Neural progenitor cell (in vitro differentiated cells): ENCODE measurements at regions not wholly inside any gene's neighbourhood (a gene's known extent, or its start where the extent isn't known, plus 50 kb on each side); places are given as distances from the start of the nearest gene placed in this dataset.

Experiments used
- DNase-seq: peaks from one replicate; pipeline ENCODE4 v3.0.0-alpha.2; 2016; ENCODE audit warnings: low spot score
- H2AFZ ChIP-seq: fragments of 200-600 bp; sonication (generic); replicated peaks from 2 replicates; pipeline ENCODE4 v1.6.1; 2016; ENCODE audit warnings: antibody characterized with exemption
- H3F3A ChIP-seq: fragments of 200-600 bp; sonication (generic); 2 replicates; pipeline ENCODE4 v1.6.1; 2016; ENCODE audit warnings: antibody characterized with exemption, low read depth
- H3K27ac ChIP-seq: fragments of 200-600 bp; sonication (generic); 2 replicates; pipeline ENCODE4 v1.5.1; 2016; ENCODE audit warnings: mild to moderate bottlenecking
- H3K27me3 ChIP-seq: fragments of 200-600 bp; sonication (generic); 2 replicates; pipeline ENCODE4 v1.6.1; 2016; ENCODE audit warnings: mild to moderate bottlenecking, moderate library complexity
- H3K36me3 ChIP-seq: fragments of 200-600 bp; sonication (generic); 2 replicates; pipeline ENCODE4 v1.5.1; 2016
- H3K4me1 ChIP-seq: fragments of 200-600 bp; sonication (generic); 2 replicates; pipeline ENCODE4 v1.6.1; 2016; ENCODE audit warnings: mixed run types
- H3K4me2 ChIP-seq: fragments of 200-600 bp; sonication (generic); 2 replicates; pipeline ENCODE4 v1.6.1; 2016
- H3K4me3 ChIP-seq: fragments of 200-600 bp; sonication (generic); 2 replicates; pipeline ENCODE4 v1.5.1; 2016
- H3K79me2 ChIP-seq: fragments of 200-600 bp; sonication (generic); 2 replicates; pipeline ENCODE4 v1.6.1; 2016; ENCODE audit warnings: low read depth
- H3K9ac ChIP-seq: fragments of 200-600 bp; sonication (generic); 2 replicates; pipeline ENCODE4 v1.6.1; 2016
- H3K9me3 ChIP-seq: fragments of 200-600 bp; sonication (generic); 2 replicates; pipeline ENCODE4 v1.5.1; 2016; ENCODE audit warnings: low read depth
- H4K20me1 ChIP-seq: fragments of 200-600 bp; sonication (generic); 2 replicates; pipeline ENCODE4 v1.6.1; 2016; ENCODE audit warnings: low read depth
- H3K27ac Mint-ChIP-seq: 3 replicates; pipeline ENCODE4 v1.8.0; 2021; ENCODE audit warnings: mixed read lengths
- H3K27me3 Mint-ChIP-seq: 2 replicates; pipeline ENCODE4 v1.8.0; 2022; ENCODE audit warnings: low read depth, mild to moderate bottlenecking, inconsistent platforms, moderate library complexity, mixed read lengths; ENCODE audit not compliant: insufficient read depth
- H3K36me3 Mint-ChIP-seq: 3 replicates; pipeline ENCODE4 v1.8.0; 2021; ENCODE audit warnings: mixed read lengths
- H3K4me1 Mint-ChIP-seq: 3 replicates; pipeline ENCODE4 v1.8.0; 2021; ENCODE audit warnings: mixed read lengths
- H3K4me3 Mint-ChIP-seq: 3 replicates; pipeline ENCODE4 v1.8.0; 2021; ENCODE audit warnings: mild to moderate bottlenecking, moderate library complexity, mixed read lengths
- H3K9me3 Mint-ChIP-seq: 3 replicates; pipeline ENCODE4 v1.8.0; 2020; ENCODE audit warnings: mixed read lengths
- CTCF ChIP-seq: fragments of 200-600 bp; sonication (generic); IDR thresholded peaks from 2 replicates; pipeline ENCODE4 v1.5.1; 2017; ENCODE audit warnings: antibody characterized with exemption, mild to moderate bottlenecking
- EZH2 ChIP-seq: fragments of 200-600 bp; sonication (generic); IDR thresholded peaks from 2 replicates; pipeline ENCODE4 v1.6.1; 2017; ENCODE audit warnings: antibody characterized with exemption, mild to moderate bottlenecking, moderate library complexity
- EZH2phosphoT487 ChIP-seq: fragments of 200-600 bp; sonication (generic); IDR thresholded peaks from 2 replicates; pipeline ENCODE4 v1.6.1; 2017; ENCODE audit warnings: antibody characterized with exemption

GRCh38 chr2:195199864-195200263, 457.2 kb upstream of the SLC39A10 start:
- TF ChIP-seq EZH2phosphoT487 (no peak), CTCF (no peak), EZH2 (no peak)
- Histone ChIP-seq H3K9me3 (no peaks in the 10 kb centered on the region), H4K20me1 (no peaks in the 10 kb centered on the region), H3K79me2 (no peaks in the 10 kb centered on the region), H3K4me1 (no peaks in the 10 kb centered on the region), H3K36me3 (no peaks in the 10 kb centered on the region), H3K4me2 (no peak overlapping the region), H3K9ac (no peak overlapping the region), H2AFZ (no peak overlapping the region), H3F3A (no peaks in the 10 kb centered on the region), H3K27ac (no peak overlapping the region), H3K4me3 (no peak overlapping the region), H3K27me3 (no peaks in the 10 kb centered on the region)
- H3K27ac Mint-ChIP-seq: no peak overlapping the region
- no peaks in the 10 kb centered on the region for H3K27me3 Mint-ChIP-seq
- no peaks in the 10 kb centered on the region for H3K36me3 Mint-ChIP-seq
- no peaks in the 10 kb centered on the region for H3K9me3 Mint-ChIP-seq
- peaks cover 9% of the 10 kb centered on the region for H3K4me1 Mint-ChIP-seq
- no peak for DNase-seq
- H3K4me3 Mint-ChIP-seq: no peak overlapping the region

- Histone ChIP-seq H3K9me3 (no peaks in the 10 kb centered on the region), H3K9ac (no peak overlapping the region), H3K4me3 (no peak overlapping the region), H4K20me1 (no peaks in the 10 kb centered on the region), H3K4me1 (no peaks in the 10 kb centered on the region), H3K27me3 (no peaks in the 10 kb centered on the region), H3K36me3 (no peaks in the 10 kb centered on the region), H2AFZ (no peak overlapping the region), H3F3A (no peaks in the 10 kb centered on the region), H3K4me2 (no peak overlapping the region), H3K79me2 (no peaks in the 10 kb centered on the region), H3K27ac (no peak overlapping the region)
- Mint-ChIP-seq H3K27ac (no peak overlapping the region), H3K4me1 (no peaks in the 10 kb centered on the region), H3K36me3 (no peaks in the 10 kb centered on the region), H3K4me3 (no peak overlapping the region), H3K9me3 (peaks cover 4% of the 10 kb centered on the region), H3K27me3 (no peaks in the 10 kb centered on the region)
- no peak for DNase-seq
- TF ChIP-seq EZH2: no peak
- TF ChIP-seq EZH2phosphoT487: no peak
- no peak for TF ChIP-seq CTCF
These were observed 475.8 kb upstream of the SLC39A10 start for GRCh38 chr2:195181059-195181705.

GRCh38 chr2:195168369-195168768, 488.7 kb upstream of the SLC39A10 start:
- no peaks in the 10 kb centered on the region for H4K20me1 ChIP-seq
- no peak overlapping the region for H3K9ac ChIP-seq
- H3K36me3 ChIP-seq: no peaks in the 10 kb centered on the region
- H3K9me3 ChIP-seq: no peaks in the 10 kb centered on the region
- no peaks in the 10 kb centered on the region for H3K27me3 Mint-ChIP-seq
- no peak for DNase-seq
- no peak overlapping the region for H3K4me2 ChIP-seq
- H3K27ac ChIP-seq: no peak overlapping the region
- H3K79me2 ChIP-seq: no peaks in the 10 kb centered on the region
- no peaks in the 10 kb centered on the region for H3K4me1 Mint-ChIP-seq
- no peak for TF ChIP-seq CTCF
- TF ChIP-seq EZH2: no peak
- no peak for TF ChIP-seq EZH2phosphoT487
- H3K36me3 Mint-ChIP-seq: no peaks in the 10 kb centered on the region
- H3K4me3 Mint-ChIP-seq: no peak overlapping the region
- no peaks in the 10 kb centered on the region for H3K4me1 ChIP-seq
- no peak overlapping the region for H2AFZ ChIP-seq
- H3K9me3 Mint-ChIP-seq: peaks cover 15% of the 10 kb centered on the region
- no peak overlapping the region for H3K27ac Mint-ChIP-seq
- H3K4me3 ChIP-seq: no peak overlapping the region
- no peaks in the 10 kb centered on the region for H3F3A ChIP-seq
- no peaks in the 10 kb centered on the region for H3K27me3 ChIP-seq
